Calu3 (cell line): ENCODE measurements at regions not wholly inside any gene's neighbourhood (a gene's known extent, or its start where the extent isn't known, plus 50 kb on each side); places are given as distances from the start of the nearest gene placed in this dataset.

Experiments used
- BruUV-seq: library from RNA; stranded (reverse); fragments of 400-500 nt; replicated peaks from 2 replicates; lab custom pipeline; 2021; lab: Mats Ljungman, UMichigan
- CTCF ChIA-PET: fragments of 300-600 bp; sonication (Branson Sonifier 250); formaldehyde crosslinking; loops from one replicate; lab custom pipeline; 2022; ENCODE audit warnings: antibody characterized with exemption; lab: Charles Lee
- DNase-seq: peaks from one replicate; pipeline ENCODE4 v3.0.0; 2022
- H3K27ac Mint-ChIP-seq: one replicate; pipeline ENCODE4 v1.8.0; 2022; ENCODE audit warnings: mixed read lengths; ENCODE audit not compliant: unreplicated experiment
- H3K27me3 Mint-ChIP-seq: one replicate; pipeline ENCODE4 v1.8.0; 2022; ENCODE audit warnings: mixed read lengths; ENCODE audit not compliant: unreplicated experiment
- H3K36me3 Mint-ChIP-seq: one replicate; pipeline ENCODE4 v1.8.0; 2022; ENCODE audit warnings: mild to moderate bottlenecking, moderate library complexity, mixed read lengths; ENCODE audit not compliant: insufficient read depth, unreplicated experiment
- H3K4me1 Mint-ChIP-seq: one replicate; pipeline ENCODE4 v1.8.0; 2022; ENCODE audit warnings: mild to moderate bottlenecking, low read depth, mixed read lengths; ENCODE audit not compliant: unreplicated experiment
- H3K4me3 Mint-ChIP-seq: one replicate; pipeline ENCODE4 v1.8.0; 2022; ENCODE audit warnings: mild to moderate bottlenecking, low read depth, moderate library complexity, mixed read lengths; ENCODE audit not compliant: unreplicated experiment
- H3K9me3 Mint-ChIP-seq: one replicate; pipeline ENCODE4 v1.8.0; 2022; ENCODE audit warnings: low read depth, mixed read lengths; ENCODE audit not compliant: unreplicated experiment
- CTCF ChIP-seq: fragments of 200-600 bp; IDR thresholded peaks from one replicate; pipeline ENCODE4 v1.8.0; 2022; ENCODE audit warnings: antibody characterized with exemption; ENCODE audit not compliant: unreplicated experiment
- intact Hi-C: fragments of 100-400 bp; cut with micrococcal nuclease; formaldehyde crosslinking; loops from one replicate; pipeline ENCODE4 v1.10.0; 2022; ENCODE audit not compliant: unreplicated experiment

GRCh38 chr18:10161315-10161714 is 247.5 kb downstream of the VAPA start:
- Mint-ChIP-seq H3K36me3 (no peaks in the 10 kb centered on the region), H3K4me1 (no peaks in the 10 kb centered on the region), H3K9me3 (no peaks in the 10 kb centered on the region), H3K27ac (no peak overlapping the region), H3K4me3 (no peak overlapping the region), H3K27me3 (no peaks in the 10 kb centered on the region)
- BruUV-seq = no TSS peak
- CTCF ChIA-PET = no interaction called here
- no peak for DNase-seq
- intact Hi-C loops = no loop called here
- TF ChIP-seq CTCF = no peak

GRCh38 chr18:10162340-10162739 is 248.5 kb downstream of the VAPA start:
- BruUV-seq = no TSS peak
- CTCF ChIA-PET = no interaction called here
- Mint-ChIP-seq H3K4me1 (no peaks in the 10 kb centered on the region), H3K27me3 (no peaks in the 10 kb centered on the region), H3K4me3 (no peak overlapping the region), H3K9me3 (no peaks in the 10 kb centered on the region), H3K36me3 (no peaks in the 10 kb centered on the region), H3K27ac (no peak overlapping the region)
- no peak for TF ChIP-seq CTCF
- DNase-seq = no peak
- intact Hi-C loops = no loop called here

- no peaks in the 10 kb centered on the region for H3K27me3 Mint-ChIP-seq
These were observed 250.7 kb downstream of the VAPA start for GRCh38 chr18:10164271-10165071.

GRCh38 chr18:10166164-10166807 is 252.5 kb downstream of the VAPA start:
- BruUV-seq = no TSS peak
- Mint-ChIP-seq H3K4me1 (peaks cover 8% of the 10 kb centered on the region), H3K9me3 (no peaks in the 10 kb centered on the region), H3K4me3 (no peak overlapping the region), H3K27me3 (no peaks in the 10 kb centered on the region), H3K27ac (no peak overlapping the region), H3K36me3 (no peaks in the 10 kb centered on the region)
- intact Hi-C loops = no loop called here
- TF ChIP-seq CTCF = no peak
- CTCF ChIA-PET = no interaction called here
- no peak for DNase-seq

More at GRCh38 chr18:10164271-10165071, 250.7 kb downstream of the VAPA start:
- Mint-ChIP-seq H3K27ac (no peak overlapping the region), H3K36me3 (no peaks in the 10 kb centered on the region), H3K9me3 (no peaks in the 10 kb centered on the region), H3K4me1 (peaks cover 7% of the 10 kb centered on the region), H3K4me3 (no peak overlapping the region)
- BruUV-seq = no TSS peak
- intact Hi-C loops = no loop called here
- CTCF ChIA-PET = interaction anchor here (0.7 to 1.1 kb wide), 3 partner anchors 23 to 237 kb away, joined by 3 to 4 read pairs (median 3); no protein-coding TSS in a partner anchor
- DNase-seq = no peak
- TF ChIP-seq CTCF = no peak
